ENCODE measurements at regions not wholly inside any gene's neighbourhood (a gene's known extent, or its start where the extent isn't known, plus 50 kb on each side); places are given as distances from the start of the nearest gene placed in this dataset.

DNA sequence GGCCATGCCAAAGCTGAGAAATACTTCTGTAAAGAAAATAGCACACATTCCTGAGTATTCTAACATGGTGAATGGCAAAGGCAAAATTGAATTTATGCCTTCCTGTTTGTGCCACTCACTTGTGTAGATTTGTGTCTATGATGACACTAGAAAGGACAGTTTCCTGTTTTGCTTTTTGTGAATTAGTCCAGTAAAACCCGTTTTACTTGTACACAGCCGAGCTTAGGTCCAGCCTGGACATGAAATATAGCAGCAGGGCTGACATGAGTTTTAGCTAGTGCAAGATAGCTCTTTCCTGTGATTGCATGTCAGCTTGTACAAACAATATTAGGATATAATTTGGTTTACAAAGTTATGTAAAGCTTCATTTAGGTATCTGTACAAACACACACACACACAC, 1891.7 kb upstream of the WWC1 start:
- DNase-seq, result no peak

DNA sequence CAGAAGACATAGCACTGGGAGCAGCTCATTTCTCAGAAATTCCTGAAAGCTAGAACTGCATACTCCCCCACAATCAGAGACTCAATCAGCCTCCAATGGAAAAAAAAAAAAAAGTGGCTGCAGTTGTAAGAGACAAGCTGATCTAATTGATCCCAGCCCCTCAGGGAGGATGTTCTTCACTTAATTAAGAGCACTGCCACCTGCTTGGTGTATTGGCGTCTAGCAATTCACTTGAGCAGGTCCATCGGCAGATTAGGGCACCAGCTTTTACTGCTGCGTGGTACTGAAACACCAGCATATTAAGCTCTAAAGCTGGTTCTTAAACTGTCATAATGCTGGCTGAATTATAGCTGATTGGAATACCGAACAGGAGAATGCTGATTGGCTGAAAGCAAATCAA, 1890.1 kb upstream of the WWC1 start:
- DNase-seq, result no peak

DNA sequence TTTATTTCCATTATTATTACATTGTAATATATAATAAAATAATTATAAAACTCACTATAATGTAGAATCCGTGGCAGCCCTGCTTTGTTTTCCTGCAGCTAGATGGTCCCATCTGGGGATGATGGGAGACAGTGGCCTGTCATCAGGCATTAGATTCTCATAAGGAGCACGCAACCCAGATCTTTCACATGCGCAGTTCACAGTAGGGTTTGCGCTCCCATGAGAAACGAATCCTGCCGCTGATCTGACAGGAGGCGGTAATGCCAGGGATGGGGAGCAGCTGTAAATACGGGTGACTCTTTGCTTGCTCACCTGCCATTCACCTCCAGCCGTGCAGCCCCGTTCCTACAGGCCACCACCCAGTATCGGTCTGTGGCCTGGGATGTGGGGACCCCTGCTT, 1879.3 kb upstream of the WWC1 start:
- no peak for DNase-seq

DNA sequence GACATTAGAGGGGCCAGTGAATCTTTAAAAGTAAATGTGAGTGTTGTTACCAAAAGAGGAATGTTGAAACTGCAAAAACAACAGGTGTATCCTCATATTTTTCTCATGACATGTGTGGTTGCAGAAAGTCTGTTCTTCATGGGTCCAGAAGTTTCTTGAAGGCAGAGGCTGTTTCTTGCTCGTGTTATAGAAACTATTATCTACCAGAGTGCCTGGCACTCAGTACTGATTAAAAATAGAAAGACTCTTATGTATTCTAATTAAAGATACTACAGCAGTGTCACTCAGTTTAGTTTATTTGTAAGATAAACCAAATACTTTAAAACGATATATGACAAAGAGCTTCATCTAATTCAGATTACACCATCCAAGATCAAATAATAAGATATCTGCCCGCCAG, 1864.2 kb upstream of the WWC1 start:
- no peak for DNase-seq

DNA sequence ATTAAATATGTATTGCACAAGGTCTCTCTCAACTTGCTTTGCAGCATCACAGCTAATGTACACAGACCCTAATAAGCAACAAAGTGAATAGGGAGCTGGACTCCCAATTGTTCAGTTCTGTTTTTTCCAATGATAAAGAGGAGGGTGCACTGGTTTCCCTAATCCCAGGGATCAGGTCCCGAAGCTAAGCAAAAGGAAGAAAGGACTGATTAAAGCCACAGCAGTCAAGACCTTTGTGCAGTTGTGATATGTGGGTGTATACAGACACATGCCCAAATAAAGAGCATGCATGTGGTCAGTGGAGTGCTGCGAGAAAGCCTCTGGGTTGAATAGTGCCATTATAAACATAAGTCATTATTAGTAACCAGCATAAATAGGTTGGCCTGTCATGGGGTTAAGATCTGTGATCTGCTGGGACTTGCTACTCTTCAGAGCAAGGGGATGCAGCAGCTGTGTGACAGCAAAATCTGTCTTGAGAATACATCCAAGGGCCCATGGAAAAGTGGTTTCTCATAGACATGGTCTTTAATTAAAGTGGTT, 1863.1 kb upstream of the WWC1 start:
- no peak for DNase-seq

DNA sequence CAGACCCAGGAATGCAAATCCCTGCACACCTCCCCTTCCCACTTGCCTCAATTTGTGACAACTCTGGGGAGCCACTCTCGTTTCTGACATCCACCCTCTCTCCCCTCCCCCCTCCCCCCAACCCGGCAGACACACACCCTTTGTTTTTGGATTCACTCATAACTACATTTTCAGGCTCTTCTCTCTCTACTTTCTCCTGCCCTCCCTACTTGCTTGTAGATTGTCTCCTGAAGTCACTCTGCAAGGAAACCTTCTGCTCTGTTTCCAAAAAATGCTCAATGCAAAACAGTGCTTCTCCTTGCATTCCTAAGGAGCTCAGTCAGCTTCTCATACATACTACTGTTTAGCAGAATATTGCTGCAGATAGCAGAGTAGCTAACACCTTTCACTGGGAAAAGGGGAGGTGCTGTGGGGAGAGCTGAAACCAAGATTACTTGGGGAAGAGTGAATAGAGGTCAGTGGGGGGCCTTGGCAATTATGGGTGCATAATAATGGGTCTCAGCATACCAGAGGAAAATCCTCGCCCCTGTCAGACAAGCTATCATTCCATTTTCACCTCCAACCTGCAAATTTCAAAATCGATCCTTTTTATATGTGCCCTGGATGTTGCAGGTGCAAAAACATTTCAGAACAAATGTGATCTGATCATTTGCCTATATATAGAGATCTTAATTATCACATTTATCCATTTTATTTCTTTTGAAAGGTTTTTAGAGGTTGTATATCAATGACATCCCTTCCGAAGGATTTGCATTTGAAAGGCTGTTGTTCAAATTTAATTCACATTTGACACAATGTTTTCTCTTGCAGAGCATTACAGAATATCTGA, 1860.7 kb upstream of the WWC1 start:
- no peak for DNase-seq

DNA sequence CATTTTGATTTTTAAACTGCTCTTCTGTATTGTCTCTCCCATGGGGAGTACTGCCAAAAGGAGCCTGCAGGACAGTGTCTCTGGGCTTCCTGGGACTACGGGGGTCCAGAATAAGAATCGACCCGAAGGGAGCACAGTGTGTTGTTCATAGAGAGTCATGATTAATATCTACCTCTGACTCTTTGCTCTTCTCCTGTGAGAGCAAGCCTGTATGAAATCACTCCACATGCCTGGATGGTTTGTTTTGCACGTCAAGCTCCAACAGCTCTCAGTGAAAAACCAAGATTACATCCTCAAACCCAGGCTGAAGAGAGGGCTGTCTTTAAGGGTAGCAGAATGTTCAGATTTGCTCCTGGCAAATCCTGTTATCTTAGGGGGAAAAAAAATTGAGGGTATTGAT, 1860.0 kb upstream of the WWC1 start:
- no peak for DNase-seq

DNA sequence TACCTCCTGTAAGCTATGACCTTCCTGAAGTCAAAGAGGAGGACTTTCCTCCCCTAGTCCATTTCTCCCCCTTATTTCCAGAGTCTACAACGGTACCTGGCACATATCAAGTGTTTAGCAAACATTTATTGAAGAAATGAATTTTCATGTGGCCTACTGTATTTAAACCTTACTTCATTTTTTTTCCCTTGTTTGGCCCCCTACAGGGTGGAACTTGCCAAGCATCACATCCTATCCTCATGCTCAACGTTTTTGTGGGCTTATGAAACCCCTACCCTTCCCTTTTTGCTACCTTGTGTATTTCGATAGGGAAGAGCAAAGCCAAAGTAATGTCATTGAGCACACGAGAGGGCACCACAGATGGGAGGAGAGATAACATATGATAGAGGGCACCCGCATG, 1857.8 kb upstream of the WWC1 start:
- no peak for DNase-seq

DNA sequence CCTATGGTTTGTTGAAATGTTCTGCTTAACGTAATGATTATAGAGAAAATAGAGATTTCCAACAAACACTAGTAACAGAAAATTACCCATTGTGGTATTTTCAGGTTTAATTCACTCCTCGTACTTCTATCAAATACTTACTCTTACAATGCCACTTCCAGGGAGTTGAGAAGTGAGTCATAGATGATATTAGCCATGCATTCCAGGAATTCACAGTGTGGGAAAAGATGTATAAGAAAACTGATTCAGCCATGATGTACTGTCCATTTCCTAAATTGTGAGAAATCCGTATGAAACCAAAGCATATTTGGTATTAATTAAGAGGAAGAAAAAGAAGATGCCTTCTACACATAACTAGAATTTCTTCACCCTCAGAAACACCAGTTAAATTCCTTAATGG, 1854.6 kb upstream of the WWC1 start:
- DNase-seq, result no peak

DNA sequence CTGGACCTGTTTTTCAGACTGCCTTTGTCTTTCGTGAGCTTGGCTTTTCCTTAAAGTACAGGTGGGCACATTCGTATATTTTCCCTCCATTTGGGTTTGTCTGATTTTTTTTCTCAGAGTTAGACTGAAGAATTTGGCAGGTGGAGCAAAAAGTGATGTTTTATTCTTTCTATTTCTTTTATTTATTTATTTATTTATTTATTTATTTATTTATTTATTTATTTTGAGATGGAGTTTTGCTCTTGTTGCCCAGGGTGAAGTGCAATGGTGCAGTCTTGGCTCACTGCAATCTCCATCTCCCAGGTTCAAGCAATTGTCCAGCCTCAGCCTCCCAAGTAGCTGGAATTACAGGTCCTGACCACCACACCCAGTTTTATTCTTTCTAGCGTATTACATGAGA, 1805.1 kb upstream of the WWC1 start:
- no peak for DNase-seq

DNA sequence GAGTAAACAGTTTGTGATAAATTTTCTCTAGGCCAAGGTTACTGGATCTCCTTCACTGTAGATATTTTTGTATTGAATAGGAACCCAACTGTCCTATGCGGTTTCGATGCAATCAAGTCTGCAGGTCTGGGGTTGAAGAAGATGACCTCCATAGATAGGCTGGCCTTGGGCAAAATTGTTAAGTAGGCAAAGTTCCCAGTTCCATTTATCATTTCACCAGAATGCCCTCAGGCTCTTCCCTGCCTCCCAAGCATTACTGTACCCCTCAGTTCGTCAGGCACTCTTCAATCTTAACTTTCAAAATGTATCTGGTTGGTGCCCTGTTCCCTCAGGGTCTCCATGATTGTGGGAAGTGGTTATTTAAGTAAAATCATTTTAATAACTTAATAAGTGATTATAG, 1802.9 kb upstream of the WWC1 start:
- no peak for DNase-seq

DNA sequence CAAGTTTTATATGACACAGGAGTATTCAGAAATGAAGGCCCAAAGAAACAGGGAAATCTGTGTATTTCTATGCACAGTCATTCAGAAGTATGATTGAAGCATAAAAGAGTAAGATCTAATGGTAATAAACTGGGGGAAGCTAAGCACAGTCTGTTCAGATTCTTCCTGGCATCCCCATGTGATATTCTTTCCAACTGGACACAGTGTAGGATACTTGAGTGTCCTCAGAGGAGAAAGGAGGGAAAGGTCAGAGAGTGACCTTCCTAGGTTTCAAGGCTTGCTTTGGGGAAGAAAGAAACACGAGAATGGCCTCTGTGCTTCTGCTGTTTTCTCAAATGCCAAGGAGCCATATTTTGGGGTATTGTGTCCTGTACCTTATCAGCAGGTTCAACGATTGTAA, 1798.4 kb upstream of the WWC1 start:
- no peak for DNase-seq

DNA sequence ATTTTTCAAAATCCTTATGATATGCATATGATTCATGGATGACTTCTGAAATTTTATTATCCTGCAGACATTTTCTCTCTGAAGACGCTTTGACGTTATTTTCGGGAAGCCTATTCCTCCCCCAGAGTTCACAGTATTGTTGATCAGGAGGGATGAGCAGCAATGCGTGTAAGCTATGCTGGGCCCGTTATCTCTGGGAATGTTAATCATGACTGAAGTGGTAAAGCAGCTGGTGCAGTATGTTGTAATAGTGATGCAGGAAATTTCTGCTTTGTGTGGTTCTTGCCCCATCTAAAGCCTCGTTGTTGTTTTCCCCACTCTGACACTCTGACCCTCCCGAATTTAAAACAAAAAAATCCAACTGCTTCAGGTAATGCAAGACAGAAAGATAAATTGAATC, 1797.8 kb upstream of the WWC1 start:
- DNase-seq, result no peak

DNA sequence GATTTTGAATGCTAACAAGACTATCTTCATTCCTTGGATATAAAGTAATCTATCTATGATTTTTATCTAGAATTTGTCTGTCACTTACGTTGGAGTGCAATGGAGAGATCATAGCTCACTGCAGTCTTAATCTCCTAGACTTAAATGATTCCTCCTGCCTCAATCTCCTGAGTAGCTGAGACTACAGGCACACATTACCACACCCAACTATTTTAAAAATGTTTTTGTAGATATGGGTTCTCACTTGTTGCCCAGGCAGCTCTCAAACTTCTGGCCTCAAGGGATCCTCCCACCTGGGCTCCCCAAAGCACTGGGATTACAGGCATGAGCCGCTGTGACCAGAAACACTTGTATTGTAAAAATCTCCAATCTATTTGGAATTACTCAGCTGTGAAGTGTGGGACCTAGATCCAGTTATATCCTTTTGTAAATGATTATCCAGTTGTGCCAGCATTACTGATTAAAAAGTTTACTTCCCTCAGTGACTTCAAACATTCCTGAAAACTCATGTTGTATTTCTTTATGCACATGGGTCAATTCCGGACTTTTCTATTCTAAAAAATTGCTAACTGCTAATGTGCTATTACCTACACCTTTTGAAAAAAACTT, 1793.8 kb upstream of the WWC1 start:
- DNase-seq, result no peak

DNA sequence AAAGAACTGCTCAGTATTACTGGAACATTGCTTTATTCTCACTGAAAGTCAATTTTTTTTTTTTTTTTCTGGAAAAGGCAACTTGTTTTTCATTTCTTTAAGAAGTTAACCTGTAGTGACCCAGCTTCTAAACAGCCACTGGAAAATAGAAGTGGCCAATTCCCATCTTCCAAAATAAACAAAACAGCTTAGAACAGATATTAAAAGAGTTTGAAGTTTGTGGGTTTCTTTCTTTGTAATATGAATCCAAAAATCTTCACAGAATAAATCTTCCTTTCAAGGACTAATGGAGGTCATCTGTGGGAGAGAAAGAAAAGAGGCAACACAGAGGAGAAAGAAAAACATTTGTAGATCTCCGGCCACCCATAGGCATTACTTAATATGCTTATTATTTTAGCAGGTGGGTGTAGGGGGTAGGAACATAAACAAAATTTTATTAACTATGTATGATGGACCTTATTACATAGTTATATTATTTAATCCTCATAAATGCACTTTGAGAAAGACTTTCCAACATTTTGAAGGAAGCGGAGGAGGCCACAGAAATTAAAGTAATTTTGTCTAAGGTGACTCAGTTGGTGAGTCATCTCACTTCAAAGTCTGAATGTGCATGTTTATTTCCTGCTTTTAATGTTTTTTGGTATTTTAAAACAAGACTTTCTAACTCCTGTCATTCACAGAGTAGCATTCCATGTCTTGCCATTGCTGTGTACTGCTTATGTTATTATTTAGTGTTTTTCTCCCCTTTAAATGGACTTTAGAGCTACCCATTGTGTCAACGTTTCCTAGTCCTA, 1791.8 kb upstream of the WWC1 start:
- DNase-seq, result no peak

DNA sequence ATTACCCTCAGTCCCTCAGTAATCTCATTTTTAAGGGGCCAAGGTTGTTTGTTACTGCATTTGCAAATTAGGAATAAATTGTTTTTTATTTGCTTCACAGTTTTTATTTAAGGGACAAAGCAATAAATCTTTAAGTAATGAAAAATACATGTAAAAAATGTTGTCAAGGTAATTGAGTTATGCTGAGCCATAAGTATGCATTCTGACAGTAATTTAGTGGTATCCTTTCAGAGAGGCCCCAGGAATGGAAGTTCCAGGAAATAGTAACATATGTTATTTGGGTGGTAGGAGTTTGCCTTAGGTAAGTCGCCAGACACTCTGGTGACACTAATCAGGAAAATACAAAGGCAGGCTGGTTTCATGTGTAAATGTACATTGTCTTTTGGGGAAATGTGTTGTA, 1787.9 kb upstream of the WWC1 start:
- DNase-seq, result no peak

DNA sequence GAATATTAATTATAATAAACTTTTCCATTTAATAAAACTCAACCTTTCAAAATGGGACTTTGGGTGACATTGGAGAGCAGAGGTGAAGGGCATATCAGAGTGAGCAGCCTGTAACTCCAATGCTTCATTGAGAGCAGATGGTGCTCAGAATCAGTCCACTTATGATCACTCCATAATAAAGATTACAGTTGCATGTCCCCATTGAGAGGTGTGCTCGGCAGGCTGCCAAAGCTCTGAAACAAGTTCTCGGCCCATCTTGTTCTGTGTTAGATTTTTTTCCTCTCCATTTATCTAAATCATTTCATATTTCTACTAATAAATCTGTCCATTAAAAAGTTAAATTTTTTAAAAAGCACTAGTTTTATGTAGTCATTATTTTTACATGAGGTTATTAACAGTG, 1786.4 kb upstream of the WWC1 start:
- DNase-seq, result no peak

DNA sequence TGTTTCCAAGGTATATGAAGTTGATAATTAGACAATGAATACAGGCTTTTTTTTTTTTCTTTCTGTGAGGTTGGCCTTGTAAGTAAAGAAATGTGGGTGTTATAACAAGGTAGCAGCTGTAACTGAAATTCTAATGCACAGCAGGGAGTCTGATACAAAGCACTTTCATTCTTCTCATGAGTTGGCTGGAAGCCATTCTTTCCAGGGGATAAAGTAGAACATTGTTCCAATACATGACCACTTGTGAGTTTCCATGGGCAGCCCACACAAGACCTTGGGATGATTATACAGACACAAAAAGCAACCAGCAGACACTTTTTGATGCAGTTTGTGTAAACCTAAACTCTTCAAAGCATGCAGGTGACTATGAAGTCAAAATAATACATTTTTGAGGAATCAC, 1785.9 kb upstream of the WWC1 start:
- peak in 2 of 58 donors; percentile 6 to 30 for DNase-seq

DNA sequence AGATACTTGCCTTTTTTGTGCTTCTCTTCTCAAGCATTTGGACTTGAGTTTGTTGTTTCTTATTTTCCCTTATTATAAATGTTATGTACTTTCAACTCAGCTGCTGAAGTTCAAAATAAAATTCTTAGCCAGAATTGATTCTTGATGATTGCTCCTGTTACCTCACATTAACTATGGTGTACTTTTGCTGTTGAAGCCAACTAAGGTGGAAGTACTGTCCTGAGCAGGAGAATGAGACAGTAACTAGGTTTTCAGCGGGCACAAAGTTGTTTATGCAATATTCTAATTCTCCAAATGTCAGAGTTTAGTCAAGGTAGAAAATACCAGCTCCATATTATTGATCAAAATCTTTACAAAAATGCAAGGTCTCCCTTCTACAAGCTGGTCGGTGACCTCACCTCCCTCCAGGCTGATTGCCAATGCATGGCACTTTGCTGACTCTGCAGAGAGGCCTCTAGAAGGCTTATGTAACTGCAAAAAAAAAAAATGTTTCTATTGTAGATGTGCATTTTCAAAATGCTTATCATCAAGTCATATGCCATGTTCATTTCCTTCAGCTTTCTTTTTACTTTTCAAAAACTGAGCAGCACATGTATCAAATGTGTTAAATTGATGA, 1783.5 kb upstream of the WWC1 start:
- DNase-seq, result no peak

DNA sequence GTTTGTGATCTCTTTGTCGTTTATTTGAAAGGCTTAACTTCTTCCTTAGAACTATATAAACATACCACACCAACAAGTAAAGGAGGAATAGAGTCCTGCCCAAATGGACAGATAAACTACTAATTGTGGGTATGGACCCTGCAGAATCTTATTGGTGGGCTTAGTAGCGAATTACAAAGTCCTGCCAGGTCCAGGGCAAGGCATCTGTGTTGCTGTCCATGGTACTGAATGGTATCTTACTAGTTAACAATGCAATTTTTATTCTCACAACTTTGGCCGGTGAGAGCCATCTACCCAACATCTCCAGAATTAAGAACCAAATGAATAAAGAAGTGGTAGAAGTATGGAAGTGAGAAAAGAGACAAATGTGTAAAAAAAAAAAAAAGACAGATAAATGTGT, 1782.4 kb upstream of the WWC1 start:
- no peak for DNase-seq

DNA sequence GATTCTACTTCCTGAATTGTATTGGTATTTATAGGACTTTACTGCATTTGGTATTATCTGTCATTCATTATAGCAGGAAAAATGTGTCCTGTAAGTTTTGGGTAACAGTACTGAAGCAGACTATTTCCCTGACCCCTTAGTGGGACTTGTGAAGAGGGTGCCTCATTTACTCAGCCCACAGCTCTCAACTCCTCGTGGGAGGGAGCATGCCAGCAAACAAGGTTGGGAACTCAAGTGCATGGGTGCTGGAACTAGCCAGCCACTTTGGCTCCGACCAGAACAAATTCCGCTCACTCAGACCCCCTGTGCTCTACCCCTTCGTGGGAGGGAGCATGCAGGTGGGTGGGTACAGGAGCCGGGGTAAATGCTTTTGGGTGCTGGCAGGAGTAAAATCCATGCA, 1773.5 kb upstream of the WWC1 start:
- no peak for DNase-seq

DNA sequence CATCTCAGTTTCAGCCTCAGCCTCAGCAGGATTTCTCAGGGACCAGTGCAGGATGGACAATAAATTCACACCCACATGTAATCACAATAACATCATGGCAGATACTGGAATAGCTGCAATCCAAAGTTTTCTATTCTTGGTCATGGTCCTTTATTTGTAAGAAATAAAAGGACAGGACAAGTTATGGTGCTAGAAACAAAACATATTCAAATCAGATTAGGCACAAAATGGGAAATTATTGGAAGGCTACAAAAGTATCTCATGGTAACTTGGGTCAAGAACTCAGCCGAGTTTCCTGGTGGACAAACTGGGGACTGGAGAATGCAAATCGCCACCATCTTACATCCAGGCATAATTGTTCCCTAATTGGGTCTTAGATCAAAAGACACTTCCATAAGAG, 1768.2 kb upstream of the WWC1 start:
- DNase-seq, result no peak
